HepG2 (cell line): ENCODE measurements at regions not wholly inside any gene's neighbourhood (a gene's known extent, or its start where the extent isn't known, plus 50 kb on each side); places are given as distances from the start of the nearest gene placed in this dataset.

Experiments
- ATAC-seq: fragments of 200-7000 bp; cut with Tn5 transposase; 3 replicates; pipeline ENCODE4 v1.9.1; 2020; ENCODE audit warnings: mild to moderate bottlenecking, moderate library complexity
- BruUV-seq: library from RNA; stranded (reverse); fragments of 400-500 nt; replicated peaks from 2 replicates; lab custom pipeline; 2021; lab: Mats Ljungman, UMichigan
- CTCF ChIA-PET: fragments of 300-600 bp; formaldehyde crosslinking; extraction: SDS; loops from one replicate; lab custom pipeline; 2021; ENCODE audit warnings: low total read pairs, inconsistent platforms, low intra/inter-chr PET ratio; lab: Yijun Ruan, JAX
- POLR2A ChIA-PET: fragments of 350-600 bp; sonication (Branson Sonifier 250); formaldehyde crosslinking; loops from one replicate; lab custom pipeline; 2020; ENCODE audit warnings: antibody characterized with exemption, inconsistent platforms; lab: Yijun Ruan, JAX
- DNase-seq: peaks from one replicate; pipeline ENCODE4 v3.0.0-alpha.2; 2015; ENCODE audit warnings: low spot score
- FAIRE-seq: peaks from 3 replicates; lab custom pipeline; 2011; peaks lifted over from hg19 to GRCh38; lab: Jason Lieb, UNC
- H2AFZ ChIP-seq: one replicate; pipeline ENCODE4 v1.6.1; 2011; ENCODE audit warnings: low read length, inconsistent platforms
- H3K27ac ChIP-seq: fragments of 300-600 bp; 3 replicates; pipeline ENCODE4 v1.8.0; 2011; ENCODE audit warnings: mixed run types, mild to moderate bottlenecking, mixed read lengths, low read length, inconsistent platforms; ENCODE audit not compliant: insufficient read depth; ENCODE audit errors: extremely low read length
- H3K27me3 ChIP-seq, 2 experiments: fragments of 200-600 bp in 1 of 2; 2 replicates in 1 of 2; 3 replicates in 1 of 2; pipeline versions ENCODE4 v1.6.0 to v1.8.0; 2011; ENCODE audit warnings: low read length in 2 of 2, mild to moderate bottlenecking in 2 of 2, moderate library complexity in 2 of 2, inconsistent platforms in 1 of 2; ENCODE audit not compliant: insufficient read depth in 2 of 2, control insufficient read depth in 1 of 2
- H3K36me3 ChIP-seq, 2 experiments: fragments of 200-600 bp in 1 of 2; replicated peaks in 1 of 2; 2 replicates in 1 of 2; 3 replicates in 1 of 2; pipeline versions ENCODE4 v1.5.1 to v1.8.0; 2011; ENCODE audit warnings: low read length in 2 of 2, inconsistent platforms in 1 of 2; ENCODE audit not compliant: insufficient read depth in 2 of 2, control insufficient read depth in 1 of 2
- H3K4me1 ChIP-seq: 2 replicates; pipeline ENCODE4 v1.5.1; 2012; ENCODE audit warnings: low read length, inconsistent platforms; ENCODE audit not compliant: insufficient read depth
- H3K4me2 ChIP-seq: 2 replicates; pipeline ENCODE4 v1.6.0; 2011; ENCODE audit warnings: low read depth, low read length, inconsistent platforms
- H3K4me3 ChIP-seq, 3 experiments: fragments of 200-600 bp in 1 of 3; sonication (generic), shearing (Covaris generic) in 1 of 3; replicated peaks in 1 of 3; 2 replicates each; pipeline ENCODE4 v1.5.1; 2011 to 2016; ENCODE audit warnings: low read length in 3 of 3, inconsistent platforms in 2 of 3, low read depth in 2 of 3, mild to moderate bottlenecking in 2 of 3, control low read depth in 1 of 3, mixed read lengths in 1 of 3; ENCODE audit not compliant: insufficient read depth in 1 of 3
- H3K79me2 ChIP-seq: one replicate; pipeline ENCODE4 v1.6.1; 2011; ENCODE audit warnings: low read length, inconsistent platforms; ENCODE audit not compliant: insufficient read depth
- H3K9ac ChIP-seq: 2 replicates; pipeline ENCODE4 v1.6.0; 2011; ENCODE audit warnings: mild to moderate bottlenecking, low read depth, low read length, inconsistent platforms; ENCODE audit not compliant: insufficient read depth
- H3K9me3 ChIP-seq: 2 replicates; pipeline ENCODE4 v1.5.1; 2012; ENCODE audit warnings: mild to moderate bottlenecking, low read length
- H4K20me1 ChIP-seq: 2 replicates; pipeline ENCODE4 v1.6.0; 2011; ENCODE audit warnings: inconsistent platforms, mild to moderate bottlenecking, low read length, moderate library complexity; ENCODE audit not compliant: insufficient read depth
- AFF4 ChIP-seq: sonication (generic); formaldehyde crosslinking; IDR thresholded peaks from 2 replicates; pipeline ENCODE4 v1.4.0; 2020; ENCODE audit warnings: missing genetic modification reagents
- IKZF4 ChIP-seq: sonication (generic); formaldehyde crosslinking; IDR thresholded peaks from 2 replicates; pipeline ENCODE4 v1.5.1; 2020; ENCODE audit warnings: borderline replicate concordance, mild to moderate bottlenecking, low read depth, missing genetic modification reagents; ENCODE audit errors: not compliant biosample characterization
- NCOA2 ChIP-seq: sonication (generic); formaldehyde crosslinking; IDR thresholded peaks from 2 replicates; pipeline ENCODE4 v1.8.0; 2022; ENCODE audit warnings: inconsistent platforms
- NCOR1 ChIP-seq: fragments of 200-600 bp; sonication (generic); IDR thresholded peaks from 2 replicates; pipeline ENCODE4 v1.7.0; 2017; ENCODE audit warnings: antibody characterized with exemption, low read length, borderline replicate concordance
- PLRG1 ChIP-seq: fragments of 450-650 bp; conservative IDR thresholded peaks from 2 replicates; pipeline ENCODE4 v1.6.1; 2016
- REXO4 ChIP-seq: sonication (generic); formaldehyde crosslinking; IDR thresholded peaks from 2 replicates; pipeline ENCODE4 v1.8.0; 2022; ENCODE audit warnings: missing genetic modification reagents, mild to moderate bottlenecking, borderline replicate concordance
- SMAD9 ChIP-seq: sonication (generic); formaldehyde crosslinking; IDR thresholded peaks from 2 replicates; pipeline ENCODE4 v1.5.1; 2020; ENCODE audit warnings: mild to moderate bottlenecking, missing genetic modification reagents
- ZNF124 ChIP-seq: sonication (generic); formaldehyde crosslinking; IDR thresholded peaks from 2 replicates; pipeline ENCODE4 v1.4.0; 2020; ENCODE audit warnings: missing genetic modification reagents
- ZNF180 ChIP-seq: sonication (generic); formaldehyde crosslinking; IDR thresholded peaks from 2 replicates; pipeline ENCODE4 v1.4.0; 2020; ENCODE audit warnings: low read depth, missing genetic modification reagents, borderline replicate concordance
- ZNF350 ChIP-seq: sonication (generic); formaldehyde crosslinking; IDR thresholded peaks from 2 replicates; pipeline ENCODE4 v1.4.0; 2020; ENCODE audit warnings: mild to moderate bottlenecking, low read depth, missing genetic modification reagents, borderline replicate concordance
- WGBS: methylation state at CpG from one replicate; pipeline ENCODE4 v1.1.6; 2017; ENCODE audit warnings: low lambda C conversion rate; 5-methylcytosine and 5-hydroxymethylcytosine counted together
- in situ Hi-C: cut with HindIII; loops from 2 replicates; pipeline ENCODE4 v1.10.0; 2017; ENCODE audit warnings: low pct_unique_long_range_greater_than_20kb; ENCODE audit not compliant: extremely low pct_ligation_motif_present
- intact Hi-C: fragments of 100-400 bp; cut with micrococcal nuclease; formaldehyde crosslinking; loops from one replicate; pipeline ENCODE4 v1.10.0; 2022; ENCODE audit not compliant: unreplicated experiment

GRCh38 chr2:144219979-144220378, 299.9 kb downstream of the ZEB2 start:
- Histone ChIP-seq H3K9ac (no peak overlapping the region), H3K4me3 (no peak overlapping the region), H3K4me2 (no peak overlapping the region), H3K4me1 (no peaks in the 10 kb centered on the region), H3K27me3 (no peaks in the 10 kb centered on the region), H3K79me2 (no peaks in the 10 kb centered on the region), H3K9me3 (no peaks in the 10 kb centered on the region), H2AFZ (no peak overlapping the region), H4K20me1 (no peaks in the 10 kb centered on the region), H3K36me3 (no peaks in the 10 kb centered on the region), H3K27ac (no peak overlapping the region)
- ChIA-PET POLR2A (no interaction called here), CTCF (no interaction called here)
- no peak for ATAC-seq
- intact Hi-C loops (no loop called here), in situ Hi-C loops (no loop called here)
- BruUV-seq = no TSS peak
- TF ChIP-seq IKZF4 (CRISPR knock-in tag) (no peak), PLRG1 (no peak), AFF4 (CRISPR knock-in tag) (no peak), REXO4 (CRISPR knock-in tag) (no peak), NCOA2 (CRISPR knock-in tag) (no peak), SMAD9 (no peak), NCOR1 (no peak), ZNF124 (CRISPR knock-in tag) (no peak), ZNF180 (CRISPR knock-in tag) (no peak), ZNF350 (CRISPR knock-in tag) (no peak)
- no peak for DNase-seq
- 66% methylated on average over 1 of the region's 1 CpG for WGBS
- FAIRE-seq = no peak
